CD14-positive monocyte (primary cell): ENCODE measurements at regions not wholly inside any gene's neighbourhood (a gene's known extent, or its start where the extent isn't known, plus 50 kb on each side); places are given as distances from the start of the nearest gene placed in this dataset.

Source experiments
- DNase-seq, 3 donors: peaks; one replicate each; pipeline ENCODE4 v3.0.0-alpha.2; 2011 to 2022
- H2AFZ ChIP-seq: 2 replicates; pipeline ENCODE4 v1.6.0; 2012; ENCODE audit warnings: mild to moderate bottlenecking, low read depth, low read length, inconsistent platforms; ENCODE audit not compliant: insufficient read depth, poor library complexity, severe bottlenecking
- H3K27ac ChIP-seq, 2 donors: 1 replicate in 1 of 2; 2 replicates in 1 of 2; pipeline ENCODE4 v1.5.1; 2012 to 2013; ENCODE audit warnings: low read length in 2 of 2, control low read depth in 1 of 2, inconsistent platforms in 1 of 2, low read depth in 1 of 2, mild to moderate bottlenecking in 1 of 2
- H3K27me3 ChIP-seq, 2 donors: one replicate each; pipeline versions ENCODE4 v1.6.0 to v1.6.1; 2011 to 2013; ENCODE audit warnings: low read length in 2 of 2; ENCODE audit not compliant: control insufficient read depth in 2 of 2, insufficient read depth in 2 of 2
- H3K36me3 ChIP-seq, 2 donors: replicated peaks in 1 of 2; 1 replicate in 1 of 2; 2 replicates in 1 of 2; pipeline versions ENCODE4 v1.5.1 to v1.6.1; 2012 to 2013; ENCODE audit warnings: low read length in 2 of 2, control low read depth in 1 of 2, inconsistent platforms in 1 of 2, mild to moderate bottlenecking in 1 of 2; ENCODE audit not compliant: insufficient read depth in 2 of 2, control insufficient read depth in 1 of 2
- H3K4me1 ChIP-seq, 2 donors: 1 replicate in 1 of 2; 2 replicates in 1 of 2; pipeline versions ENCODE4 v1.5.1 to v1.6.1; 2012 to 2013; ENCODE audit warnings: low read length in 2 of 2, control low read depth in 1 of 2, inconsistent platforms in 1 of 2, mild to moderate bottlenecking in 1 of 2, moderate library complexity in 1 of 2; ENCODE audit not compliant: insufficient read depth in 2 of 2, control insufficient read depth in 1 of 2
- H3K4me2 ChIP-seq: replicated peaks from 2 replicates; pipeline ENCODE3; 2012; ENCODE audit warnings: low read length, moderate library complexity, mild to moderate bottlenecking; ENCODE audit not compliant: poor library complexity, severe bottlenecking; ENCODE audit errors: extremely low read depth
- H3K4me3 ChIP-seq, 3 experiments: fragments of 200-600 bp in 1 of 3; sonication (generic) in 1 of 3; replicated peaks in 1 of 3; 1 replicate in 2 of 3; 2 replicates in 1 of 3; pipeline ENCODE4 v1.5.1; 2011 to 2013; ENCODE audit warnings: low read length in 3 of 3, mild to moderate bottlenecking in 3 of 3, control low read depth in 2 of 3, low read depth in 2 of 3, inconsistent platforms in 1 of 3, moderate library complexity in 1 of 3
- H3K79me2 ChIP-seq: 2 replicates; pipeline ENCODE4 v1.6.0; 2012; ENCODE audit warnings: mild to moderate bottlenecking, control low read depth, inconsistent platforms, low read length, moderate library complexity; ENCODE audit not compliant: insufficient read depth
- H3K9ac ChIP-seq: 2 replicates; pipeline ENCODE4 v1.6.0; 2017; ENCODE audit warnings: low read length, mild to moderate bottlenecking; ENCODE audit not compliant: insufficient read depth, poor library complexity, severe bottlenecking
- H3K9me3 ChIP-seq, 2 donors: replicated peaks in 1 of 2; 1 replicate in 1 of 2; 2 replicates in 1 of 2; pipeline versions ENCODE4 v1.5.1 to v1.6.1; 2012 to 2013; ENCODE audit warnings: low read length in 2 of 2, control low read depth in 1 of 2; ENCODE audit not compliant: control insufficient read depth in 1 of 2, insufficient read depth in 1 of 2
- H4K20me1 ChIP-seq: 2 replicates; pipeline ENCODE4 v1.6.0; 2012; ENCODE audit warnings: mild to moderate bottlenecking, low read length, control low read depth, moderate library complexity; ENCODE audit not compliant: insufficient read depth
- H3K27ac Mint-ChIP-seq, 7 donors: one replicate each; pipeline ENCODE4 v1.8.0; 2020; ENCODE audit warnings: mild to moderate bottlenecking in 7 of 7, mixed read lengths in 7 of 7, moderate library complexity in 6 of 7, inconsistent platforms in 2 of 7
- H3K27me3 Mint-ChIP-seq, 3 donors: one replicate each; pipeline ENCODE4 v1.8.0; 2021 to 2022; ENCODE audit warnings: low read depth in 3 of 3, mild to moderate bottlenecking in 3 of 3, mixed read lengths in 3 of 3, moderate library complexity in 3 of 3, inconsistent platforms in 1 of 3
- H3K36me3 Mint-ChIP-seq, 2 donors: one replicate each; pipeline ENCODE4 v1.8.0; 2020; ENCODE audit warnings: mixed read lengths in 2 of 2, inconsistent platforms in 1 of 2, mild to moderate bottlenecking in 1 of 2
- H3K4me1 Mint-ChIP-seq: one replicate; pipeline ENCODE4 v1.8.0; 2020; ENCODE audit warnings: mild to moderate bottlenecking, mixed read lengths
- H3K4me3 Mint-ChIP-seq, 2 donors: one replicate each; pipeline ENCODE4 v1.8.0; 2020; ENCODE audit warnings: mild to moderate bottlenecking in 2 of 2, mixed read lengths in 2 of 2, moderate library complexity in 1 of 2
- H3K9me3 Mint-ChIP-seq, 7 donors: one replicate each; pipeline ENCODE4 v1.8.0; 2020 to 2022; ENCODE audit warnings: mixed read lengths in 7 of 7, mild to moderate bottlenecking in 6 of 7, moderate library complexity in 6 of 7, inconsistent platforms in 2 of 7
- WGBS: methylation state at CpG from one replicate; pipeline ENCODE4 v1.1.5; 2013; ENCODE audit warnings: missing lambda C conversion rate; ENCODE audit not compliant: insufficient coverage; 5-methylcytosine and 5-hydroxymethylcytosine counted together
- intact Hi-C, 2 donors: fragments of 100-400 bp; cut with micrococcal nuclease; formaldehyde crosslinking; loops; one replicate each; pipeline versions ENCODE4 v1.15.0 to v1.15.1; 2023
- TF ChIP-seq, protein P1 (sequence below): fragments of 200-600 bp; IDR thresholded peaks from one replicate; pipeline ENCODE4 v1.8.0; 2022; ENCODE audit warnings: antibody characterized with exemption, mild to moderate bottlenecking

DNA sequence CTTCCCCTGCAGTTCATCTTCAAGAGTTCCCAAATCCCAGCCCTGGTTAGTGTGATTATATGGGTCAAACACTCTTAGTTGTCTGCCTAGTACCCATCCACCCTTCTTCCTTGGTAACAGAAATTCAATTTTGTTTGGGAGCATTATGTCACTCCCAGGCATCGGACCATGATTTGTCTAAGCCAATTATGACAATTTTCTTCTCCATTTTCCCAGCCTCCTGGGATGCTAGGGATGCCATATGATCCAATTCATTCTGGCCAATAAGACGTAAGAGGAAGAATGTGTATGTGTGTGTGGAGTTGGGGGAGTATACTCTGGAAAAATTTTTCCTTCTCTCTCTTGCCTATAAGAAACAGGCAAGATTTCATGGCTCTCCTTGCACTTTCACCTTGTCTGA lies 465.9 kb downstream of the MID1IP1 start:
- H3K9ac ChIP-seq: no peak overlapping the region
- Mint-ChIP-seq H3K4me3 (no peak overlapping the region), H3K4me1 (no peaks in the 10 kb centered on the region), H3K27me3 (peaks cover 0 to 7% (median 4%) of the 10 kb centered on the region in 3 donors), H3K36me3 (no peaks in the 10 kb centered on the region), H3K27ac (peak overlapping the region in 1 of 7 donors; percentile 23), H3K9me3 (peaks cover 0 to 6% (median 2%) of the 10 kb centered on the region in 7 donors)
- no peak overlapping the region for H3K4me3 ChIP-seq
- no peak overlapping the region for H2AFZ ChIP-seq
- H3K27ac ChIP-seq: no peak overlapping the region
- no peaks in the 10 kb centered on the region for H3K4me1 ChIP-seq
- H3K27me3 ChIP-seq: no peaks in the 10 kb centered on the region
- H3K4me2 ChIP-seq: no peak overlapping the region
- H3K79me2 ChIP-seq: no peaks in the 10 kb centered on the region
- H3K9me3 ChIP-seq: no peaks in the 10 kb centered on the region
- TF ChIP-seq, protein P1, sequence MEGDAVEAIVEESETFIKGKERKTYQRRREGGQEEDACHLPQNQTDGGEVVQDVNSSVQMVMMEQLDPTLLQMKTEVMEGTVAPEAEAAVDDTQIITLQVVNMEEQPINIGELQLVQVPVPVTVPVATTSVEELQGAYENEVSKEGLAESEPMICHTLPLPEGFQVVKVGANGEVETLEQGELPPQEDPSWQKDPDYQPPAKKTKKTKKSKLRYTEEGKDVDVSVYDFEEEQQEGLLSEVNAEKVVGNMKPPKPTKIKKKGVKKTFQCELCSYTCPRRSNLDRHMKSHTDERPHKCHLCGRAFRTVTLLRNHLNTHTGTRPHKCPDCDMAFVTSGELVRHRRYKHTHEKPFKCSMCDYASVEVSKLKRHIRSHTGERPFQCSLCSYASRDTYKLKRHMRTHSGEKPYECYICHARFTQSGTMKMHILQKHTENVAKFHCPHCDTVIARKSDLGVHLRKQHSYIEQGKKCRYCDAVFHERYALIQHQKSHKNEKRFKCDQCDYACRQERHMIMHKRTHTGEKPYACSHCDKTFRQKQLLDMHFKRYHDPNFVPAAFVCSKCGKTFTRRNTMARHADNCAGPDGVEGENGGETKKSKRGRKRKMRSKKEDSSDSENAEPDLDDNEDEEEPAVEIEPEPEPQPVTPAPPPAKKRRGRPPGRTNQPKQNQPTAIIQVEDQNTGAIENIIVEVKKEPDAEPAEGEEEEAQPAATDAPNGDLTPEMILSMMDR: no peak
- H4K20me1 ChIP-seq: no peaks in the 10 kb centered on the region
- intact Hi-C loops: no loop called here
- DNase-seq: no peak
- no CpG with 5 or more reads among the region's 2 CpGs for WGBS
- H3K36me3 ChIP-seq: no peaks in the 10 kb centered on the region

DNA sequence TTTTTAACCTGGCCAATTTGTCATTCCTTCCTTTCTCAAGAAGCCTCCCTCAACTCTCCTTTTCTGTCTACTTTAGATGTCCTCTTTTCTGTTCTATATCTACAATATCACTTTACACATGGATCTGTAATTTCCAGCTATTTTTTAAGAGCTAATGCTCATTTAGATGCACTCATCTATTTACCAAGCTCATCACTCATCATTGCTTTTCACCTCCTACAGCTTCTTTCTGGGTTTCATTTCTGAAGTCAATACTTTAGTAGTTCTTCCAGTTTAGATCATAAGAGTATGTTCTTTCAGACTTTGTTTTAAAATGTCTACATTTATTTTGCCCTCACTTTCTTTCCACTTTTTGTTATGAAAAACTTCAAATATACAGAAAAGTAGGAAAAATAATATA lies 466.9 kb downstream of the MID1IP1 start:
- no peaks in the 10 kb centered on the region for H3K4me1 ChIP-seq
- Mint-ChIP-seq H3K27me3 (peaks cover 0 to 7% (median 4%) of the 10 kb centered on the region in 3 donors), H3K36me3 (no peaks in the 10 kb centered on the region), H3K4me3 (no peak overlapping the region), H3K4me1 (no peaks in the 10 kb centered on the region), H3K9me3 (peaks cover 0 to 6% (median 2%) of the 10 kb centered on the region in 7 donors), H3K27ac (no peak overlapping the region)
- H3K9ac ChIP-seq: no peak overlapping the region
- intact Hi-C loops: no loop called here
- H3K27ac ChIP-seq: no peak overlapping the region
- H3K27me3 ChIP-seq: no peaks in the 10 kb centered on the region
- DNase-seq: no peak
- H3K79me2 ChIP-seq: no peaks in the 10 kb centered on the region
- no peaks in the 10 kb centered on the region for H3K9me3 ChIP-seq
- no peak overlapping the region for H3K4me3 ChIP-seq
- no peak overlapping the region for H3K4me2 ChIP-seq
- no peaks in the 10 kb centered on the region for H4K20me1 ChIP-seq
- no peaks in the 10 kb centered on the region for H3K36me3 ChIP-seq
- TF ChIP-seq, protein P1: no peak
- no peak overlapping the region for H2AFZ ChIP-seq
